ENCODE measurements at regions not wholly inside any gene's neighbourhood (a gene's known extent, or its start where the extent isn't known, plus 50 kb on each side); places are given as distances from the start of the nearest gene placed in this dataset.
"Not testable (repeated sequence)": the region's sequence is repeated elsewhere in the genome, so short reads cannot be mapped to it uniquely, and the experiment has no call there.

DNA sequence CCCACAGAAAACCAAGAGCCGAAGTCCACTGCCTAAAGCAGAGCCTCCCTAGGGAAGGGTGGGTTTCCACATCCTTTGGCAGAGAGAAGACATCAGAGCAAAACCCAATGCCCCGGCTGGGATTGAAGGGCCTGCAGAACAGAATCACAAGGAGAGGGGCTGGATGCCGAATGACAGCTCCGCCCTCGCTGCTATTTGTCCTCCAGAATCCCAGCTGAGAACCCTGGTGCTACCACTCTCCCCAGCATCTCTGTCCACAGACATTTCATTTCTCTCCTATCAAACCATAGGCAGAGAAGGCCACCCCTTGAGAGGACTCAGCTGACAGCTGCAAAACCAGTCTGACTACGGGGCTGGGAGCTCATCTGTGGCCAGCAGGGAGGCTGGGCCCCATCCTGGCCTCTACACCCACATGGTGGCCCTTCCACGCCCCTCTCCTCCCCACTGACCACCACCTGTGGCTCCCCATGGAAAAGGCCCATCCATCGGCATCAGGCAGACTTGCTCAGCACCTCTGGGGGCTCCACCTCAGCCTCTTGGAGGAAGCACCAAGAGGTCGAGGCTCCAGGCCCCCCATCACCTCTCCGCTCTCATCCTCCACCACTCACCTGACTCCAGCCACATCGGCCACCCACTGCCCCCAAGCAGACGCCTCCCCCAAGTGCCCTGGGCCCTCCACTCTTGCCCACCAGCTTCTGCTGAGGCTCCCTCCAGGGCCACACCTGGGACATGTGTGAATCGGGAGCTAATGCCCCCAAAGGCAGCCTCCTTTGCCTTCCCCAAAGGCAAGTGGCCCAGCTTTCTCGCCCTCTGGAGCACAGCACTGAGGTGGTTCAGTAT, 288.5 kb downstream of the C16orf95 start:
- no peak overlapping the region for H3K4me3 ChIP-seq (ENCODE audit: low read depth, low read length)
- DNase-seq (ENCODE audit: low read depth in 4 of 6, low spot score in 6 of 6): no peak
- whole genome bisulfite sequencing (ENCODE audit: insufficient coverage): 94% methylated on average over 13 of the region's 14 CpGs
- H3K4me1 ChIP-seq (ENCODE audit: control insufficient read depth, insufficient read depth, low read length): no peaks in the 10 kb centered on the region
- H3K27ac ChIP-seq (ENCODE audit: low read depth, low read length): no peak overlapping the region
- no peaks in the 10 kb centered on the region for H3K9me3 ChIP-seq (ENCODE audit: control insufficient read depth, insufficient read depth, low read length)
- no peaks in the 10 kb centered on the region for H3K27me3 ChIP-seq (ENCODE audit: control insufficient read depth, insufficient read depth, low read length)
- H3K36me3 ChIP-seq (ENCODE audit: control insufficient read depth, insufficient read depth, low read length): no peaks in the 10 kb centered on the region

DNA sequence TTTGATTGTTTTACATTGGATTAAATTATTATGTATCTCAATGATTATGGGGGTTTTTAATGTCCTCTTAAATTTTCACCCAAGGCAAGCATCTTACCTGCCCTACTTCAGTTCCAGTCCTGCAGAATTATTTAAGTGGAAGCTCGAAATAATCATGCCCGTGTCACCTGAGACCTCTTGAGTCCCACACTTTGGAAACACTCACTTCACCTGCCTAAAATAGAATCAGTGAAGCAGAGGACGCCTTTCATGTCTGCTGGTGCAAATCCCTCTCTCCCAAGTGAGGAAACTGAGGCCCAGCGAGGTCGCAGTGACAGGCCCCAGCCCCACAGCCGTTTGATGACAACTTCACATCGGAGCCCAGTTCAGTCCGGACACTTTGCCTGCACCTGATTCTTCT, 284.6 kb downstream of the C16orf95 start:
- 82% methylated on average over 8 of the region's 8 CpGs for WGBS (ENCODE audit: insufficient coverage)

DNA sequence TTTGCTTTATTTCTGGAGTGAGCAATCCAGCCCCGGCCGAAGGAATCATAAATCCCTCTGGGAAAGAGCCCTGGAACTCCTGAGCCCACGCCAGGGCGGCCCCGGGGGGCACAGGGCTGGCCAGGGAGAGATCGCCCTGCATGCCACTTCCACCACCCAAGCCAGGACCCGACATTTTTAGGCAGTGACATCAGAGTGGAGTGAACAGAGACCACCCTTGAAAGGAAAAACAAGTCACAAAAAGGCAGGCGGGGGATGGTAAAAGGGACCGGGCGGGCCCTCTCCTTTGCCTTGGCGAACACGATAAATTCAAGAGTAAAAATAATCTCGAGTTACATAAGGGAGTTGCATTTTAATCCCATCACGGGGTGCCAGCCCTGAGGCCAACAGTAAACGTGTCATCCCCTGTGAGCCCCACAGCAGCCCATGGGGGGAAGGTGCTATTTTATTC, 284.1 kb downstream of the C16orf95 start:
- 84% methylated on average over 11 of the region's 15 CpGs for WGBS (ENCODE audit: insufficient coverage)
- H3K4me3 ChIP-seq (ENCODE audit: low read depth, low read length): no peak overlapping the region
- no peak overlapping the region for H3K27ac ChIP-seq (ENCODE audit: low read depth, low read length)
- no peaks in the 10 kb centered on the region for H3K4me1 ChIP-seq (ENCODE audit: control insufficient read depth, insufficient read depth, low read length)
- no peaks in the 10 kb centered on the region for H3K27me3 ChIP-seq (ENCODE audit: control insufficient read depth, insufficient read depth, low read length)
- DNase-seq (ENCODE audit: low read depth in 4 of 6, low spot score in 6 of 6): no peak
- H3K36me3 ChIP-seq (ENCODE audit: control insufficient read depth, insufficient read depth, low read length): no peaks in the 10 kb centered on the region
- H3K9me3 ChIP-seq (ENCODE audit: control insufficient read depth, insufficient read depth, low read length): no peaks in the 10 kb centered on the region

More for the DNA sequence above, 284.6 kb downstream of the C16orf95 start:
- Histone ChIP-seq H3K27me3 (ENCODE audit: control insufficient read depth, insufficient read depth, low read length) (no peaks in the 10 kb centered on the region), H3K27ac (ENCODE audit: low read depth, low read length) (no peak overlapping the region), H3K4me3 (ENCODE audit: low read depth, low read length) (no peak overlapping the region), H3K9me3 (ENCODE audit: control insufficient read depth, insufficient read depth, low read length) (no peaks in the 10 kb centered on the region), H3K36me3 (ENCODE audit: control insufficient read depth, insufficient read depth, low read length) (no peaks in the 10 kb centered on the region), H3K4me1 (ENCODE audit: control insufficient read depth, insufficient read depth, low read length) (no peaks in the 10 kb centered on the region)
- DNase-seq (ENCODE audit: low read depth in 4 of 6, low spot score in 6 of 6): no peak

DNA sequence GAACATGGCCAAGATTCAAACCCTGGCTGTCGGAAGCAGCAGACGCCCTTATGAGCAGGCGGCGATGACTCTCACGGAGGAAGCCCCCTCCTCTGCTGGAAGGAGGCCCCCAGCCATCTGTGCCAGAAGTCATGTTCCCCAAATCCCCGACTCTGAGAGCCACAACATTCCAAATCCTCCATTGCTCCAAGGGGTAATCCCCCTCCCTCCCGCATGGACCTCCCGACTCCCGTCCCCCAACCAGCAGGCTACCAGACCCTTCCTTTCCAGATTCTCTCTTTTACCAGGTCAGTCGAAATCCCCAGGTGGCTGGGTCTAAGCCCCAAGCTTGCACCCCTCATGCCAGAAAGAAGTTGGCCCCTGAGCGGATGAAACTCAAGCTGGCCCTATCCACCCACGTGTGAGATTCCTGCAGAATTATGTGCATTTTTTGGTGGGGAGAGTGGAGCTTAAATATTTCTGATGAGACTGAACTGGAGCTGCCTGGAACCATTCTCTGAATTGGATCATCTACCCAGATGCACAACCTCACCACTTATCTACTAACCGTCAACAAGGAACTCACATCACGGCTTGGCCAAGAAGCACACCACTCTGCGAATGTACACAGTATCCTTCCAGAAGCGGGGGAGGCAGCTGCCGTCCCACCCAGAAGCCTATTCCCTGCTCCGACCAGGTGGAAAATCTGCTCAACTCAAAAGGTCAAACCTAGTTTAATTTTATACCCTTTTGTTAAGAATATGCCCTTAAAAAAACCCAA, 283.5 kb downstream of the C16orf95 start:
- Histone ChIP-seq H3K4me3 (ENCODE audit: low read depth, low read length) (no peak overlapping the region), H3K27ac (ENCODE audit: low read depth, low read length) (no peak overlapping the region), H3K9me3 (ENCODE audit: control insufficient read depth, insufficient read depth, low read length) (no peaks in the 10 kb centered on the region), H3K4me1 (ENCODE audit: control insufficient read depth, insufficient read depth, low read length) (no peaks in the 10 kb centered on the region), H3K36me3 (ENCODE audit: control insufficient read depth, insufficient read depth, low read length) (no peaks in the 10 kb centered on the region), H3K27me3 (ENCODE audit: control insufficient read depth, insufficient read depth, low read length) (no peaks in the 10 kb centered on the region)
- 84% methylated on average over 15 of the region's 18 CpGs for WGBS (ENCODE audit: insufficient coverage)
- DNase-seq (ENCODE audit: low read depth in 4 of 6, low spot score in 6 of 6): no peak

- no peak for DNase-seq (ENCODE audit: low read depth in 4 of 6, low spot score in 6 of 6)
- whole genome bisulfite sequencing (ENCODE audit: insufficient coverage): 63% methylated on average over 1 of the region's 4 CpGs
- no peaks in the 10 kb centered on the region for H3K9me3 ChIP-seq (ENCODE audit: control insufficient read depth, insufficient read depth, low read length)
- H3K4me1 ChIP-seq (ENCODE audit: control insufficient read depth, insufficient read depth, low read length): no peaks in the 10 kb centered on the region
- H3K36me3 ChIP-seq (ENCODE audit: control insufficient read depth, insufficient read depth, low read length): no peaks in the 10 kb centered on the region
- H3K27ac ChIP-seq (ENCODE audit: low read depth, low read length): no peak overlapping the region
- no peaks in the 10 kb centered on the region for H3K27me3 ChIP-seq (ENCODE audit: control insufficient read depth, insufficient read depth, low read length)
- no peak overlapping the region for H3K4me3 ChIP-seq (ENCODE audit: low read depth, low read length)
Measured at GRCh38 chr16:87034317-87034716, 282.9 kb downstream of the C16orf95 start.

- Histone ChIP-seq H3K4me1 (ENCODE audit: control insufficient read depth, insufficient read depth, low read length) (no peaks in the 10 kb centered on the region), H3K36me3 (ENCODE audit: control insufficient read depth, insufficient read depth, low read length) (no peaks in the 10 kb centered on the region), H3K27ac (ENCODE audit: low read depth, low read length) (no peak overlapping the region), H3K9me3 (ENCODE audit: control insufficient read depth, insufficient read depth, low read length) (no peaks in the 10 kb centered on the region), H3K27me3 (ENCODE audit: control insufficient read depth, insufficient read depth, low read length) (no peaks in the 10 kb centered on the region), H3K4me3 (ENCODE audit: low read depth, low read length) (no peak overlapping the region)
- DNase-seq (ENCODE audit: low read depth in 4 of 6, low spot score in 6 of 6): no peak
- WGBS (ENCODE audit: insufficient coverage): 94% methylated on average over 7 of the region's 7 CpGs
Measured at GRCh38 chr16:87035053-87035452, 282.1 kb downstream of the C16orf95 start.

- H3K9me3 ChIP-seq (ENCODE audit: control insufficient read depth, insufficient read depth, low read length): no peaks in the 10 kb centered on the region
- H3K36me3 ChIP-seq (ENCODE audit: control insufficient read depth, insufficient read depth, low read length): no peaks in the 10 kb centered on the region
- H3K4me3 ChIP-seq (ENCODE audit: low read depth, low read length): no peak overlapping the region
- peaks cover 2% of the 10 kb centered on the region for H3K27me3 ChIP-seq (ENCODE audit: control insufficient read depth, insufficient read depth, low read length)
- no peak for DNase-seq (ENCODE audit: low read depth in 4 of 6, low spot score in 6 of 6)
- WGBS (ENCODE audit: insufficient coverage): 81% methylated on average over 5 of the region's 7 CpGs
- H3K4me1 ChIP-seq (ENCODE audit: control insufficient read depth, insufficient read depth, low read length): no peaks in the 10 kb centered on the region
- no peak overlapping the region for H3K27ac ChIP-seq (ENCODE audit: low read depth, low read length)
Measured at GRCh38 chr16:87037012-87037411, 280.2 kb downstream of the C16orf95 start.

GRCh38 chr16:87038528-87038927, 278.7 kb downstream of the C16orf95 start:
- not testable (repeated sequence) for H3K36me3 ChIP-seq (ENCODE audit: control insufficient read depth, insufficient read depth, low read length); H3K4me3 ChIP-seq (ENCODE audit: low read depth, low read length); H3K4me1 ChIP-seq (ENCODE audit: control insufficient read depth, insufficient read depth, low read length); DNase-seq (ENCODE audit: low read depth in 4 of 6, low spot score in 6 of 6); H3K27me3 ChIP-seq (ENCODE audit: control insufficient read depth, insufficient read depth, low read length); H3K27ac ChIP-seq (ENCODE audit: low read depth, low read length); H3K9me3 ChIP-seq (ENCODE audit: control insufficient read depth, insufficient read depth, low read length)
- WGBS (ENCODE audit: insufficient coverage): 82% methylated on average over 2 of the region's 3 CpGs

- no peaks in the 10 kb centered on the region for H3K36me3 ChIP-seq (ENCODE audit: control insufficient read depth, insufficient read depth, low read length)
- no peak overlapping the region for H3K27ac ChIP-seq (ENCODE audit: low read depth, low read length)
- H3K9me3 ChIP-seq (ENCODE audit: control insufficient read depth, insufficient read depth, low read length): no peaks in the 10 kb centered on the region
- 89% methylated on average over 13 of the region's 15 CpGs for WGBS (ENCODE audit: insufficient coverage)
- peaks cover 17% of the 10 kb centered on the region for H3K4me1 ChIP-seq (ENCODE audit: control insufficient read depth, insufficient read depth, low read length)
- peaks cover 9% of the 10 kb centered on the region for H3K27me3 ChIP-seq (ENCODE audit: control insufficient read depth, insufficient read depth, low read length)
- H3K4me3 ChIP-seq (ENCODE audit: low read depth, low read length): no peak overlapping the region
- DNase-seq (ENCODE audit: low read depth in 4 of 6, low spot score in 6 of 6): no peak
Measured at GRCh38 chr16:87040169-87041117, 276.7 kb downstream of the C16orf95 start.
